ENCODE measurements at regions not wholly inside any gene's neighbourhood (a gene's known extent, or its start where the extent isn't known, plus 50 kb on each side); places are given as distances from the start of the nearest gene placed in this dataset.

- no peak for TF ChIP-seq SUZ12 (IDR thresholded peaks at IDR 0.05; ENCODE audit: low read length)
These were observed 90.8 kb upstream of the LIMCH1 start (continued) for GRCh38 chr4:41446981-41447725.
